A673 (cell line): ENCODE measurements at regions not wholly inside any gene's neighbourhood (a gene's known extent, or its start where the extent isn't known, plus 50 kb on each side); places are given as distances from the start of the nearest gene placed in this dataset.

Source experiments
- CTCF ChIP-seq: fragments of 300-800, 200-600 bp; sonication (generic); conservative IDR thresholded peaks from 2 replicates; pipeline ENCODE4 v1.5.1; 2017; ENCODE audit warnings: low read depth, mild to moderate bottlenecking, antibody characterized with exemption, low read length, moderate library complexity, mixed read lengths
- EZH2 ChIP-seq: fragments of 200-600 bp; sonication (generic); IDR thresholded peaks from 2 replicates; pipeline ENCODE4 v1.6.1; 2017; ENCODE audit warnings: borderline replicate concordance, low read depth, mild to moderate bottlenecking, mixed read lengths, antibody characterized with exemption, low read length; ENCODE audit not compliant: poor library complexity, severe bottlenecking

- no peak for TF ChIP-seq EZH2
- TF ChIP-seq CTCF = no peak
Measured at GRCh38 chr1:209130886-209131285, 452.6 kb upstream of the CAMK1G start.
